ENCODE measurements at regions not wholly inside any gene's neighbourhood (a gene's known extent, or its start where the extent isn't known, plus 50 kb on each side); places are given as distances from the start of the nearest gene placed in this dataset.

DNA sequence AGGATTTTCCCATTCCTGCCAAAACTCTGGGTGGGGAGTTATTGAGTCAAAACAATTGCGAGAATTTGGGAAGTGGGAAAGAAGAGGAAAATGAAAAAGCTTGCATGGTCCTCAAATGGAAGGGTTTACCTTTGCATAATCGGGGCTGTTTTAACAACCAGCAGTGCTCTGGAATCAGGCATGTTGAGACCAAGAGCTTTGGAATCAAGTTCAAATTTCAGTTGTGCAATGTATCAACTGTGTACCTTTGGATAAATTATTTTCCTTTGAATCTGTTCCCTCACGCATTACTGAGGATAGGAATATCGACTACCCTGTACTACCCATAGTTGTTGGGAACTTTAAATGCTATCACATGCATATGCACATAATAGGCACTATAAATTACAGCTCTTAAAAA is 205.5 kb downstream of the JCAD start:
- Histone ChIP-seq H3K9me2 (ENCODE audit: insufficient read depth) (no peaks in the 10 kb centered on the region), H3K27me3 (replicated peaks; ENCODE audit: insufficient read depth) (peaks cover 68% of the 10 kb centered on the region), H3K9me3 (ENCODE audit: low read depth) (no peaks in the 10 kb centered on the region), H2AFZ (no peak overlapping the region), H3K4me2 (ENCODE audit: unreplicated experiment) (no peak overlapping the region), H3K79me2 (ENCODE audit: insufficient read depth) (no peaks in the 10 kb centered on the region), H4K20me1 (ENCODE audit: insufficient read depth) (no peaks in the 10 kb centered on the region), H3K4me3 (no peak overlapping the region), H3K36me3 (ENCODE audit: low read depth) (no peaks in the 10 kb centered on the region), H3K4me1 (ENCODE audit: insufficient read depth) (peaks cover 6% of the 10 kb centered on the region), H3K27ac (no peak overlapping the region), H3K9ac (no peak overlapping the region), H3F3A (ENCODE audit: insufficient read depth) (peaks cover 13% of the 10 kb centered on the region)
- in situ Hi-C loops (cut with MboI), result no loop called here
- DNase-seq, result no peak
- 62 to 63% methylated on average over 4 of the region's 4 CpGs for WGBS, 2 experiments (ENCODE audit: low coverage in 1 of 2, low lambda C conversion rate in 2 of 2, missing lambda C conversion rate in 2 of 2)
- TF ChIP-seq EZH2 (IDR thresholded peaks at IDR 0.05; ENCODE audit: insufficient read depth, poor library complexity, severe bottlenecking) (no peak), EZH2phosphoT487 (IDR thresholded peaks at IDR 0.05; ENCODE audit: insufficient read depth, low read depth) (no peak)

DNA sequence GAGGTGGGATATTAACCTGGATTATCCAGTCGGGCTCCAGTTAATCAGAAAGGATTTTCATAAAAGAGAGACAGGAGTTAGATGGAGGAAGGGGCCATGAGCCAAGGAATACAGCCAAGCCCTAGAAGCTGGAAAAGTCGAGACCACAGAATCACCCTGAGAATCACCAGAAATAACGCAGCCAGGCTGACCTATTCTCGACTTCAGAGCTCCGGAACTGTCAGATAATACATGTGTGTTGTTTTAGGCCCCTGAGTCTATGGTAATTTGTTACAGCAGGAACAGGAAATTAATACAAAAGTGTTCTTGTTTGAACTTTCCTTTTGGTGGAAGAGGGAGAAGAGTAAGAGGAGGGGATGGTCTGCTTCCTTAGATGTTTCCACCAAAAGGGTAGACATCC is 208.1 kb downstream of the JCAD start:
- H3K9me2 ChIP-seq (ENCODE audit: insufficient read depth), result no peaks in the 10 kb centered on the region
- H3K27ac ChIP-seq, result no peak overlapping the region
- no peak overlapping the region for H3K9ac ChIP-seq
- peaks cover 6% of the 10 kb centered on the region for H3K4me1 ChIP-seq (ENCODE audit: insufficient read depth)
- no peak overlapping the region for H3K4me3 ChIP-seq
- no peaks in the 10 kb centered on the region for H4K20me1 ChIP-seq (ENCODE audit: insufficient read depth)
- H3K4me2 ChIP-seq (ENCODE audit: unreplicated experiment), result no peak overlapping the region
- in situ Hi-C loops (cut with MboI), result no loop called here
- H3K79me2 ChIP-seq (ENCODE audit: insufficient read depth), result no peaks in the 10 kb centered on the region
- TF ChIP-seq EZH2phosphoT487 (IDR thresholded peaks at IDR 0.05; ENCODE audit: insufficient read depth, low read depth) (no peak), EZH2 (IDR thresholded peaks at IDR 0.05; ENCODE audit: insufficient read depth, poor library complexity, severe bottlenecking) (no peak)
- peaks cover 61% of the 10 kb centered on the region for H3K27me3 ChIP-seq (replicated peaks; ENCODE audit: insufficient read depth)
- no peak overlapping the region for H2AFZ ChIP-seq
- peaks cover 13% of the 10 kb centered on the region for H3F3A ChIP-seq (ENCODE audit: insufficient read depth)
- WGBS, 2 experiments (ENCODE audit: low coverage in 1 of 2, low lambda C conversion rate in 2 of 2, missing lambda C conversion rate in 2 of 2), result 83 to 88% methylated on average over 5 of the region's 5 CpGs
- DNase-seq, result no peak
- H3K9me3 ChIP-seq (ENCODE audit: low read depth), result no peaks in the 10 kb centered on the region
- no peaks in the 10 kb centered on the region for H3K36me3 ChIP-seq (ENCODE audit: low read depth)

DNA sequence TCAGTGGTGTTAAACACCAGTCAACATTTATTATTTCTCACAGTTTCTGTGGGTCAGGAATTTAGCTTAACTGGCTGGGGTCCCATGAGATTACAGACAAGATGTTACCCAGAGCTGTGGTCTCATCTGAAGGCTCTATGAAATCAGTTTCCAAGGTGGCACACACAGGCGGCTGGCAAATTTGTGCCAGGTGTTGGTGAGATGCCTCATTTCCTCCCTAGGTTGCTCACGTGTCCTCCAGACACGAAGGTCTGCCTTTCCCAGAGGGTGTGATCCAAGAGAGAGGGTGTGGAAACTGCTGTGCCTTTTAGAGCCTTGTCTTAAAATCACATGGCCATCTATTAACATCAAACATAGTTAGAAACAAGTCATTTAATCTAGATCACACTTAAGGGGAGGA is 209.0 kb downstream of the JCAD start:
- 48 to 57% methylated on average over 3 of the region's 3 CpGs for WGBS, 2 experiments (ENCODE audit: low coverage in 1 of 2, low lambda C conversion rate in 2 of 2, missing lambda C conversion rate in 2 of 2)
- Histone ChIP-seq H3K27me3 (replicated peaks; ENCODE audit: insufficient read depth) (peaks cover 66% of the 10 kb centered on the region), H4K20me1 (ENCODE audit: insufficient read depth) (no peaks in the 10 kb centered on the region), H3K27ac (no peak overlapping the region), H3K9ac (no peak overlapping the region), H3K4me3 (no peak overlapping the region), H2AFZ (no peak overlapping the region), H3K36me3 (ENCODE audit: low read depth) (no peaks in the 10 kb centered on the region), H3K9me2 (ENCODE audit: insufficient read depth) (no peaks in the 10 kb centered on the region), H3K79me2 (ENCODE audit: insufficient read depth) (no peaks in the 10 kb centered on the region), H3K9me3 (ENCODE audit: low read depth) (no peaks in the 10 kb centered on the region), H3F3A (ENCODE audit: insufficient read depth) (peaks cover 13% of the 10 kb centered on the region), H3K4me1 (ENCODE audit: insufficient read depth) (peaks cover 6% of the 10 kb centered on the region), H3K4me2 (ENCODE audit: unreplicated experiment) (no peak overlapping the region)
- in situ Hi-C loops (cut with MboI), result no loop called here
- DNase-seq, result no peak
- no peak for TF ChIP-seq EZH2phosphoT487 (IDR thresholded peaks at IDR 0.05; ENCODE audit: insufficient read depth, low read depth)
- TF ChIP-seq EZH2 (IDR thresholded peaks at IDR 0.05; ENCODE audit: insufficient read depth, poor library complexity, severe bottlenecking), result no peak

DNA sequence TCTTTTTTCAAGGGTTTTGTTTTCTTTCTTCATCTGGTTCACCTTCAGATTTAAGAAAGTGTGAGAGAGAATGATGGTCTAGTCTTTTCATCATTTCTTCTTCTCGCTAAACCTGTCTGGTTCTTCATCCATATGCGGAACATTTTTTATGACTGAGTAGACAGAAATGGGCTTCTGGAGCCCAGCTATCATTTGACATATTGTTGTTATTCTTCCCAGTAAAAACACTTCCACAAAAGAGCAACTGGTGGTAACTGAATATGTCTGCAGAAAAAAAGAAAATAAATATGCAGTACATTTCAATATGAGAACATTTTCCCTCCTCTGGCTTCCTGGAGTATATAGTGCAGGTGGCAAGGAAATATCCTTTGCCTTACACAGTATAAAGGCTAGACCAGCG is 209.5 kb downstream of the JCAD start:
- in situ Hi-C loops (cut with MboI), result no loop called here
- Histone ChIP-seq H3K36me3 (ENCODE audit: low read depth) (no peaks in the 10 kb centered on the region), H3K4me3 (peak overlapping the region; percentile 64), H3K9ac (0 out of 2 replicates have a peak overlapping the region, but pooled peaks have one; percentile 11), H3K79me2 (ENCODE audit: insufficient read depth) (no peaks in the 10 kb centered on the region), H3K27ac (no peak overlapping the region), H2AFZ (peak overlapping the region; percentile 77), H3K27me3 (replicated peaks; ENCODE audit: insufficient read depth) (peaks cover 70% of the 10 kb centered on the region), H4K20me1 (ENCODE audit: insufficient read depth) (no peaks in the 10 kb centered on the region), H3K9me3 (ENCODE audit: low read depth) (no peaks in the 10 kb centered on the region), H3F3A (ENCODE audit: insufficient read depth) (peaks cover 13% of the 10 kb centered on the region), H3K9me2 (ENCODE audit: insufficient read depth) (no peaks in the 10 kb centered on the region), H3K4me2 (ENCODE audit: unreplicated experiment) (peak overlapping the region; percentile 77), H3K4me1 (ENCODE audit: insufficient read depth) (peaks cover 6% of the 10 kb centered on the region)
- 40 to 44% methylated on average over 3 of the region's 3 CpGs for WGBS, 2 experiments (ENCODE audit: low coverage in 1 of 2, low lambda C conversion rate in 2 of 2, missing lambda C conversion rate in 2 of 2)
- no peak for DNase-seq
- no peak for TF ChIP-seq EZH2phosphoT487 (IDR thresholded peaks at IDR 0.05; ENCODE audit: insufficient read depth, low read depth)
- TF ChIP-seq EZH2 (IDR thresholded peaks at IDR 0.05; ENCODE audit: insufficient read depth, poor library complexity, severe bottlenecking), result no peak

Measured in GM23248 (cell line).